ENCODE measurements at regions not wholly inside any gene's neighbourhood (a gene's known extent, or its start where the extent isn't known, plus 50 kb on each side); places are given as distances from the start of the nearest gene placed in this dataset.

DNA sequence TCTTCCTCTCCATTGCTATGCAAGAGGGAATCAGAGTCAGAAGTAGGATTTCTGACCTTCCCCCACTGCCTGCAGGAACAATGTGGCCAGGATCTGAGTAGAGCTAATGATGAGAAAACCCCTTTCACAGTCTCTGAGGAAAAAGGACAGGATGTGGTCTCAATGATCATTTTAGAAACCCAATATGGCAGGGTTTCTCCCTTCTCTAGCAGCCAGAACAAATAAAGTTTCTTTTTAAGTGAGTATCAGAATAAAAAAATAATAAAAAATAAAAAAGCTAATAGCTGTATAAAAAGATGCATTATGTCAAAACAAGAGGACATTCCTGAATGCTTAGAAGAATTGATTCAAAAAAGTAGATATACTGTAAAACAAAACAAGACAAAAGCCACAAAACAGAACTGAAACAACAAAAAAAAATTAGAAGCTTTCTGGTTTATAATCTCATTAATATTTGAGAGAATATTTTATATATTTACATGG lies 1124.9 kb upstream of the ZEB2 start:
- TF ChIP-seq, protein P1, sequence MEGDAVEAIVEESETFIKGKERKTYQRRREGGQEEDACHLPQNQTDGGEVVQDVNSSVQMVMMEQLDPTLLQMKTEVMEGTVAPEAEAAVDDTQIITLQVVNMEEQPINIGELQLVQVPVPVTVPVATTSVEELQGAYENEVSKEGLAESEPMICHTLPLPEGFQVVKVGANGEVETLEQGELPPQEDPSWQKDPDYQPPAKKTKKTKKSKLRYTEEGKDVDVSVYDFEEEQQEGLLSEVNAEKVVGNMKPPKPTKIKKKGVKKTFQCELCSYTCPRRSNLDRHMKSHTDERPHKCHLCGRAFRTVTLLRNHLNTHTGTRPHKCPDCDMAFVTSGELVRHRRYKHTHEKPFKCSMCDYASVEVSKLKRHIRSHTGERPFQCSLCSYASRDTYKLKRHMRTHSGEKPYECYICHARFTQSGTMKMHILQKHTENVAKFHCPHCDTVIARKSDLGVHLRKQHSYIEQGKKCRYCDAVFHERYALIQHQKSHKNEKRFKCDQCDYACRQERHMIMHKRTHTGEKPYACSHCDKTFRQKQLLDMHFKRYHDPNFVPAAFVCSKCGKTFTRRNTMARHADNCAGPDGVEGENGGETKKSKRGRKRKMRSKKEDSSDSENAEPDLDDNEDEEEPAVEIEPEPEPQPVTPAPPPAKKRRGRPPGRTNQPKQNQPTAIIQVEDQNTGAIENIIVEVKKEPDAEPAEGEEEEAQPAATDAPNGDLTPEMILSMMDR (conservative IDR thresholded peaks at IDR 0.05; ENCODE audit: low read depth in 2 of 2) = no peak
- TF ChIP-seq ZNF331 (CRISPR knock-in tag; IDR thresholded peaks at IDR 0.05; ENCODE audit: low read depth) = no peak

Measured in GM23338 (cell line).